Neural cell (in vitro differentiated cells): ENCODE measurements at regions not wholly inside any gene's neighbourhood (a gene's known extent, or its start where the extent isn't known, plus 50 kb on each side); places are given as distances from the start of the nearest gene placed in this dataset.

Experiments
- H2AFZ ChIP-seq: fragments of 200-600, 300-800 bp; sonication (generic), shearing (Covaris generic); 2 replicates; pipeline ENCODE4 v1.6.0; 2014; ENCODE audit warnings: low read depth, mild to moderate bottlenecking, antibody characterized with exemption, low read length, moderate library complexity
- H3F3A ChIP-seq: fragments of 200-600 bp; shearing (Covaris generic); 2 replicates; pipeline ENCODE4 v1.6.1; 2016; ENCODE audit warnings: mild to moderate bottlenecking, moderate library complexity, mixed read lengths, antibody characterized with exemption, low read length; ENCODE audit not compliant: insufficient read depth, poor library complexity, severe bottlenecking
- H3K27ac ChIP-seq: fragments of 200-600, 300-800 bp; sonication (generic), shearing (Covaris generic); 2 replicates; pipeline ENCODE4 v1.5.1; 2014; ENCODE audit warnings: mild to moderate bottlenecking, low read length, moderate library complexity
- H3K27me3 ChIP-seq: fragments of 300-800, 200-600 bp; sonication (generic), shearing (Covaris generic); 2 replicates; pipeline ENCODE4 v1.6.0; 2014; ENCODE audit warnings: mild to moderate bottlenecking, low read depth, low read length, moderate library complexity; ENCODE audit not compliant: insufficient read depth
- H3K36me3 ChIP-seq: fragments of 300-800, 200-600 bp; sonication (generic), shearing (Covaris generic); 2 replicates; pipeline ENCODE4 v1.5.1; 2014; ENCODE audit warnings: mild to moderate bottlenecking, antibody characterized with exemption, low read length, moderate library complexity; ENCODE audit not compliant: insufficient read depth
- H3K4me2 ChIP-seq: fragments of 300-800, 200-600 bp; sonication (generic), shearing (Covaris generic); 2 replicates; pipeline ENCODE4 v1.6.0; 2014; ENCODE audit warnings: mild to moderate bottlenecking, low read length
- H3K4me3 ChIP-seq: fragments of 300-800, 200-600 bp; sonication (generic), shearing (Covaris generic); 2 replicates; pipeline ENCODE4 v1.5.1; 2014; ENCODE audit warnings: mild to moderate bottlenecking, low read length, moderate library complexity
- H3K79me2 ChIP-seq: fragments of 200-600 bp; shearing (Covaris generic); replicated peaks from 2 replicates; pipeline ENCODE4 v1.6.0; 2014; ENCODE audit warnings: mild to moderate bottlenecking, low read length, moderate library complexity; ENCODE audit not compliant: insufficient read depth
- H3K9ac ChIP-seq: fragments of 300-800, 200-600 bp; sonication (generic), shearing (Covaris generic); 2 replicates; pipeline ENCODE4 v1.6.1; 2016; ENCODE audit warnings: mild to moderate bottlenecking, low read length, mixed read lengths
- H3K9me2 ChIP-seq: fragments of 200-600 bp; shearing (Covaris generic); 2 replicates; pipeline ENCODE4 v1.6.1; 2016; ENCODE audit warnings: mild to moderate bottlenecking, low read length, mixed read lengths; ENCODE audit not compliant: insufficient read depth
- H3K9me3 ChIP-seq: fragments of 200-600, 300-800 bp; sonication (generic), shearing (Covaris generic); 2 replicates; pipeline ENCODE4 v1.6.1; 2016; ENCODE audit warnings: mild to moderate bottlenecking, mixed run types, low read length, moderate library complexity, mixed read lengths
- H4K20me1 ChIP-seq: fragments of 200-600 bp; shearing (Covaris generic); 2 replicates; pipeline ENCODE4 v1.6.1; 2016; ENCODE audit warnings: mild to moderate bottlenecking, mixed run types; ENCODE audit not compliant: insufficient read depth
- EP300 ChIP-seq: fragments of 450-650 bp; conservative IDR thresholded peaks from 2 replicates; pipeline ENCODE4 v1.6.1; 2014; ENCODE audit warnings: antibody characterized with exemption, mild to moderate bottlenecking, moderate library complexity; ENCODE audit not compliant: poor library complexity, severe bottlenecking
- EZH2 ChIP-seq: fragments of 200-600, 300-800 bp; shearing (Covaris generic), sonication (generic); IDR thresholded peaks from 2 replicates; pipeline ENCODE4 v1.6.1; 2014; ENCODE audit warnings: antibody characterized with exemption, low read length, borderline replicate concordance, mild to moderate bottlenecking; ENCODE audit not compliant: insufficient read depth, poor library complexity, severe bottlenecking
- MXI1 ChIP-seq: fragments of 450-650 bp; conservative IDR thresholded peaks from 2 replicates; pipeline ENCODE4 v1.6.1; 2014; ENCODE audit warnings: antibody characterized with exemption, mild to moderate bottlenecking; ENCODE audit not compliant: poor library complexity, severe bottlenecking
- POLR2AphosphoS5 ChIP-seq: IDR thresholded peaks from 2 replicates; pipeline ENCODE4 v1.6.1; 2012
- RAD21 ChIP-seq: fragments of 450-650 bp; conservative IDR thresholded peaks from 2 replicates; pipeline ENCODE4 v1.6.1; 2014; ENCODE audit warnings: antibody characterized with exemption, mild to moderate bottlenecking, moderate library complexity
- SMC3 ChIP-seq: fragments of 450-650 bp; conservative IDR thresholded peaks from 2 replicates; pipeline ENCODE4 v1.6.1; 2014; ENCODE audit warnings: antibody characterized with exemption, mild to moderate bottlenecking, moderate library complexity; ENCODE audit not compliant: poor library complexity
- TAF1 ChIP-seq: IDR thresholded peaks from 2 replicates; pipeline ENCODE4 v1.6.1; 2012; ENCODE audit warnings: low read depth
- TF ChIP-seq, protein P1 (sequence below): fragments of 450-650 bp; IDR thresholded peaks from 2 replicates; pipeline ENCODE4 v1.5.1; 2014; ENCODE audit warnings: antibody characterized with exemption, mild to moderate bottlenecking, moderate library complexity; ENCODE audit not compliant: poor library complexity, severe bottlenecking
- TF ChIP-seq, protein P2 (sequence below): IDR thresholded peaks from 2 replicates; pipeline ENCODE4 v1.6.1; 2012; ENCODE audit warnings: borderline replicate concordance

DNA sequence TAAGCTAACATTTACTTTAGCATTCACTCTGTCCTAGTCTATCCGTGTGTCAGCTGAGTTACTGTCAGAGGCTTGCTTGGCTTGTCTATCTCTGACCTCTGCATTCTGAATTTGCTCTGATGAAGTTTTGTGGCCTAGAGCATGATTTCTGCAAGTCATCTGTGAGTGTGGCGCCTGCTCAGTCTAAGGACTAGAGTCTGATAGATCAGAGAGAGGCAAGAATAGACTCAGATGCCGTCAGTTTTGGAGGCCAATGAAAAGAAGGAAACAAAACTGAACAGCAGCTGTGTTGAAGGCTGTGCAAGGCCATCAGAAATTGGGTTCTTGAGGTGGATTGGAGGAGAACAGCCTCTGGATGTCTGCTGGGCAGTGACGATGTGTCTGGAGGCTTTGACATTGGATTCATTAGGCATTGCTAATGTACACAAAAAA is 573.1 kb downstream of the USP25 start:
- TF ChIP-seq, protein P1, sequence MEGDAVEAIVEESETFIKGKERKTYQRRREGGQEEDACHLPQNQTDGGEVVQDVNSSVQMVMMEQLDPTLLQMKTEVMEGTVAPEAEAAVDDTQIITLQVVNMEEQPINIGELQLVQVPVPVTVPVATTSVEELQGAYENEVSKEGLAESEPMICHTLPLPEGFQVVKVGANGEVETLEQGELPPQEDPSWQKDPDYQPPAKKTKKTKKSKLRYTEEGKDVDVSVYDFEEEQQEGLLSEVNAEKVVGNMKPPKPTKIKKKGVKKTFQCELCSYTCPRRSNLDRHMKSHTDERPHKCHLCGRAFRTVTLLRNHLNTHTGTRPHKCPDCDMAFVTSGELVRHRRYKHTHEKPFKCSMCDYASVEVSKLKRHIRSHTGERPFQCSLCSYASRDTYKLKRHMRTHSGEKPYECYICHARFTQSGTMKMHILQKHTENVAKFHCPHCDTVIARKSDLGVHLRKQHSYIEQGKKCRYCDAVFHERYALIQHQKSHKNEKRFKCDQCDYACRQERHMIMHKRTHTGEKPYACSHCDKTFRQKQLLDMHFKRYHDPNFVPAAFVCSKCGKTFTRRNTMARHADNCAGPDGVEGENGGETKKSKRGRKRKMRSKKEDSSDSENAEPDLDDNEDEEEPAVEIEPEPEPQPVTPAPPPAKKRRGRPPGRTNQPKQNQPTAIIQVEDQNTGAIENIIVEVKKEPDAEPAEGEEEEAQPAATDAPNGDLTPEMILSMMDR = no peak
- TF ChIP-seq POLR2AphosphoS5 (no peak), TAF1 (no peak), EP300 (no peak), MXI1 (no peak), EZH2 (no peak), SMC3 (no peak), RAD21 (no peak)
- TF ChIP-seq, protein P2, sequence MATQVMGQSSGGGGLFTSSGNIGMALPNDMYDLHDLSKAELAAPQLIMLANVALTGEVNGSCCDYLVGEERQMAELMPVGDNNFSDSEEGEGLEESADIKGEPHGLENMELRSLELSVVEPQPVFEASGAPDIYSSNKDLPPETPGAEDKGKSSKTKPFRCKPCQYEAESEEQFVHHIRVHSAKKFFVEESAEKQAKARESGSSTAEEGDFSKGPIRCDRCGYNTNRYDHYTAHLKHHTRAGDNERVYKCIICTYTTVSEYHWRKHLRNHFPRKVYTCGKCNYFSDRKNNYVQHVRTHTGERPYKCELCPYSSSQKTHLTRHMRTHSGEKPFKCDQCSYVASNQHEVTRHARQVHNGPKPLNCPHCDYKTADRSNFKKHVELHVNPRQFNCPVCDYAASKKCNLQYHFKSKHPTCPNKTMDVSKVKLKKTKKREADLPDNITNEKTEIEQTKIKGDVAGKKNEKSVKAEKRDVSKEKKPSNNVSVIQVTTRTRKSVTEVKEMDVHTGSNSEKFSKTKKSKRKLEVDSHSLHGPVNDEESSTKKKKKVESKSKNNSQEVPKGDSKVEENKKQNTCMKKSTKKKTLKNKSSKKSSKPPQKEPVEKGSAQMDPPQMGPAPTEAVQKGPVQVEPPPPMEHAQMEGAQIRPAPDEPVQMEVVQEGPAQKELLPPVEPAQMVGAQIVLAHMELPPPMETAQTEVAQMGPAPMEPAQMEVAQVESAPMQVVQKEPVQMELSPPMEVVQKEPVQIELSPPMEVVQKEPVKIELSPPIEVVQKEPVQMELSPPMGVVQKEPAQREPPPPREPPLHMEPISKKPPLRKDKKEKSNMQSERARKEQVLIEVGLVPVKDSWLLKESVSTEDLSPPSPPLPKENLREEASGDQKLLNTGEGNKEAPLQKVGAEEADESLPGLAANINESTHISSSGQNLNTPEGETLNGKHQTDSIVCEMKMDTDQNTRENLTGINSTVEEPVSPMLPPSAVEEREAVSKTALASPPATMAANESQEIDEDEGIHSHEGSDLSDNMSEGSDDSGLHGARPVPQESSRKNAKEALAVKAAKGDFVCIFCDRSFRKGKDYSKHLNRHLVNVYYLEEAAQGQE = no peak
- Histone ChIP-seq H2AFZ (no peak overlapping the region), H3K4me2 (no peak overlapping the region), H3K9me3 (no peaks in the 10 kb centered on the region), H3F3A (no peaks in the 10 kb centered on the region), H3K27me3 (no peaks in the 10 kb centered on the region), H4K20me1 (no peaks in the 10 kb centered on the region), H3K9ac (no peak overlapping the region), H3K36me3 (no peaks in the 10 kb centered on the region), H3K9me2 (no peaks in the 10 kb centered on the region), H3K27ac (no peak overlapping the region), H3K4me3 (no peak overlapping the region), H3K79me2 (peaks cover 21% of the 10 kb centered on the region)

DNA sequence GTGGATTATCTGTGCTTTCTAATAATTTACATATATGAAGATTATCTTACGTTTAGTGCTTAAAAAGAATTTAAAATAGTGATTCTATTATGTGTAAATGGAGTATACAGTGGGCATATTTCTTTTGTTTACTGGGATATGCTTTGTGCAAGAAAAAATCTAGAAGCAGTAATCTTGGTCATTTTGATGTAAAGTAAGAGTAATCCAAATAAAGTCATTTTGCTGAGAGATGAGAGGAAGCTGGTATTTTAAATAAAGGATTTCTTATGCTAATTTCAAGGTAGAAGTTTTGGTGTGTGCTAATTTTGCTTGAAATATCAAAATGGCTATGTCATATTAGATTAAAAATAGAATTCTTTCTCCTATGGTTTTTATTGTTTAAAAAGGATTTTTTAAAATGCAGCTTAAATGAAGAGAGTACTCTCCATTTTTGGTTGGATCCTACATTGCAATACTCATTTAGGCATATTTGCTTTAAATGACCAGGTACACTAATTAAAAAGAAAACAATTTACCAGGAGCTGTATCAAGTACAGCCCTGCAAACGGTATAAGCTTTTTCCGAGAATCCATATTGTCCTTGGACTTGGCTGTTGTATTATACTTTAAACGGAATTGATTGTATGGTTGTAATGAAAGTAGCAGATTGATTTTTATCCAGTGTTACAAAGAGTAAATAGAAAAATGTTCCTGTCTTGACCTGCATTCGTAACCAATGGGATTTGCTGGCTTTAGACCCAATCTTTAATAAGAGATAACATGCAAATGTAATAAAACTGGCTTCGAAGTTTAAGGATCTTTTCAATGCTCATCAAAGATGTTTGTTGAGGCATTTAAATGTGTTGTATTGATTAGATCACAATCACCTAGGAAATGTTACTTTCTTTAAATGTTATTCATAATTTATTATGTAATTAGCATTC is 574.7 kb downstream of the USP25 start:
- Histone ChIP-seq H3K4me2 (no peak overlapping the region), H3K4me3 (no peak overlapping the region), H3K27ac (no peak overlapping the region)

More for the DNA sequence above, 574.7 kb downstream of the USP25 start:
- H3F3A ChIP-seq = no peaks in the 10 kb centered on the region
- no peak overlapping the region for H2AFZ ChIP-seq
- no peaks in the 10 kb centered on the region for H3K27me3 ChIP-seq
- H3K9ac ChIP-seq = no peak overlapping the region
- no peaks in the 10 kb centered on the region for H3K9me3 ChIP-seq
- H3K79me2 ChIP-seq = peaks cover 21% of the 10 kb centered on the region
- TF ChIP-seq EZH2 (no peak), MXI1 (no peak), SMC3 (no peak), EP300 (no peak), TAF1 (no peak), POLR2AphosphoS5 (no peak)
- TF ChIP-seq, protein P2 = no peak
- no peaks in the 10 kb centered on the region for H4K20me1 ChIP-seq
- no peaks in the 10 kb centered on the region for H3K9me2 ChIP-seq
- no peaks in the 10 kb centered on the region for H3K36me3 ChIP-seq
